HepG2 (cell line): ENCODE measurements at regions not wholly inside any gene's neighbourhood (a gene's known extent, or its start where the extent isn't known, plus 50 kb on each side); places are given as distances from the start of the nearest gene placed in this dataset.

ENCODE experiments used
- JARID2 ChIP-seq: sonication (generic); formaldehyde crosslinking; IDR thresholded peaks from 2 replicates; pipeline ENCODE4 v1.8.1; 2023; ENCODE audit warnings: missing genetic modification reagents, inconsistent platforms; ENCODE audit not compliant: insufficient replicate concordance
- MAFF ChIP-seq: IDR thresholded peaks from 2 replicates; pipeline ENCODE4 v1.6.1; 2011; ENCODE audit warnings: low read depth, low read length, improper control_type of control experiment

DNA sequence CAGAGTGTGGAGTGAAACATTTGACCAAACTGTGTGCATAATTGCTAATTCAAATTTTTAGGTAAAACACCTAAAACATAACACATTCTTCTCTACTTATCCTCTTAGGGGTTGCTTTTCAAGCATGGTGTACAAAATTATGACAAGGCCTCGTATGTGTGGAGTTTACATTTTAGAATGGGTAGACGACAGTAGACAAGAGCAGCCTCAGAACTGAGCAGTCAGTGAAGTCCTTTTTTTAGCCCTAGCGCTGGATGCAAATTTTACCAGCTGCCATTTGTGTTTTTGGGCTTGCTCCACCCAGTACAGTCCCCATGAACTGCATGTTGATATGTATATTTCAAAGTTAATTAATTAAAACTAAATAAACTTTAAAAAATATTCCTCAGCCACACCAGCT, 64.7 kb upstream of the TOP3B start:
- TF ChIP-seq JARID2 (CRISPR knock-in tag): no peak
- TF ChIP-seq MAFF: no peak
